Smooth muscle cell (in vitro differentiated cells): ENCODE measurements at regions not wholly inside any gene's neighbourhood (a gene's known extent, or its start where the extent isn't known, plus 50 kb on each side); places are given as distances from the start of the nearest gene placed in this dataset.

Experiments
- DNase-seq: peaks from one replicate; lab custom pipeline; 2025; ENCODE audit not compliant: unreplicated experiment; lab: John Stamatoyannopoulos, UW
- H2AFZ ChIP-seq: fragments of 200-600 bp; sonication (generic); 2 replicates; pipeline ENCODE4 v1.6.0; 2016; ENCODE audit warnings: antibody characterized with exemption, low read depth, mild to moderate bottlenecking
- H3F3A ChIP-seq: fragments of 200-600 bp; sonication (generic); 2 replicates; pipeline ENCODE4 v1.6.0; 2017; ENCODE audit warnings: antibody characterized with exemption, low read depth
- H3K27ac ChIP-seq: fragments of 200-600 bp; sonication (generic); 2 replicates; pipeline ENCODE4 v1.5.1; 2016; ENCODE audit warnings: low read depth, mild to moderate bottlenecking
- H3K27me3 ChIP-seq: fragments of 200-600 bp; sonication (generic); 2 replicates; pipeline ENCODE4 v1.6.1; 2016; ENCODE audit warnings: low read depth, mild to moderate bottlenecking
- H3K36me3 ChIP-seq: fragments of 200-600 bp; sonication (generic); 2 replicates; pipeline ENCODE4 v1.5.1; 2016; ENCODE audit warnings: low read depth
- H3K4me1 ChIP-seq: fragments of 200-600 bp; sonication (generic); 2 replicates; pipeline ENCODE4 v1.5.1; 2016; ENCODE audit warnings: low read depth
- H3K4me2 ChIP-seq: fragments of 200-600 bp; sonication (generic); 2 replicates; pipeline ENCODE4 v1.6.0; 2016; ENCODE audit warnings: mild to moderate bottlenecking
- H3K4me3 ChIP-seq: fragments of 200-600 bp; sonication (generic); 2 replicates; pipeline ENCODE4 v1.5.1; 2016; ENCODE audit warnings: mild to moderate bottlenecking
- H3K79me2 ChIP-seq: fragments of 200-600 bp; sonication (generic); 2 replicates; pipeline ENCODE4 v1.6.0; 2016; ENCODE audit warnings: low read depth, mild to moderate bottlenecking
- H3K9ac ChIP-seq: fragments of 200-600 bp; sonication (generic); 2 replicates; pipeline ENCODE4 v1.6.0; 2016; ENCODE audit warnings: low read depth
- H3K9me3 ChIP-seq: fragments of 200-600 bp; sonication (generic); replicated peaks from 2 replicates; pipeline ENCODE4 v1.5.1; 2016; ENCODE audit warnings: low read depth
- H4K20me1 ChIP-seq: fragments of 200-600 bp; sonication (generic); 2 replicates; pipeline ENCODE4 v1.6.0; 2016; ENCODE audit warnings: low read depth
- WGBS: methylation state at CpG from one replicate; pipeline ENCODE4 v1.1.7; 2016; ENCODE audit warnings: low lambda C conversion rate; 5-methylcytosine and 5-hydroxymethylcytosine counted together
- TF ChIP-seq, protein P1 (sequence below): fragments of 200-600 bp; sonication (generic); IDR thresholded peaks from 2 replicates; pipeline ENCODE4 v1.5.1; 2017; ENCODE audit warnings: borderline replicate concordance, mild to moderate bottlenecking, antibody characterized with exemption; ENCODE audit not compliant: insufficient read depth, poor library complexity, severe bottlenecking

DNA sequence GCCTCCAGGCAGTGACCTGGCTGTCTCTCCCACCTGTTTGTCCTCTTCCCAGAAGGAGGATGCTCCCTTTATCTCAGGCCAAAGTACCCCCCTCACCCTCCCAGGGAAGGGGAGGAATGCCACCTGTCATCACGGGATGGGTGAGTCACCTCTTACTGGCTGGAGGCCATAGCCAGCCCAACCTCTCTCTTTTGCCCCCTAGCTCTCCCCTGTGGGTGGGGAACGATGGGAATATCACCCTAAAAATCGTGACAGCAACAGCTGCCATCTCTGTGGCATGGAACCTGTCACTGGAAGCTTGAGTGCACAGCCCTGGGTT lies 137.5 kb upstream of the PTPN1 start:
- H3K4me3 ChIP-seq = no peak overlapping the region
- H3K27me3 ChIP-seq = no peaks in the 10 kb centered on the region
- H4K20me1 ChIP-seq = no peaks in the 10 kb centered on the region
- no peaks in the 10 kb centered on the region for H3K79me2 ChIP-seq
- no peak overlapping the region for H2AFZ ChIP-seq
- no peak overlapping the region for H3K27ac ChIP-seq
- no peaks in the 10 kb centered on the region for H3K36me3 ChIP-seq
- TF ChIP-seq, protein P1, sequence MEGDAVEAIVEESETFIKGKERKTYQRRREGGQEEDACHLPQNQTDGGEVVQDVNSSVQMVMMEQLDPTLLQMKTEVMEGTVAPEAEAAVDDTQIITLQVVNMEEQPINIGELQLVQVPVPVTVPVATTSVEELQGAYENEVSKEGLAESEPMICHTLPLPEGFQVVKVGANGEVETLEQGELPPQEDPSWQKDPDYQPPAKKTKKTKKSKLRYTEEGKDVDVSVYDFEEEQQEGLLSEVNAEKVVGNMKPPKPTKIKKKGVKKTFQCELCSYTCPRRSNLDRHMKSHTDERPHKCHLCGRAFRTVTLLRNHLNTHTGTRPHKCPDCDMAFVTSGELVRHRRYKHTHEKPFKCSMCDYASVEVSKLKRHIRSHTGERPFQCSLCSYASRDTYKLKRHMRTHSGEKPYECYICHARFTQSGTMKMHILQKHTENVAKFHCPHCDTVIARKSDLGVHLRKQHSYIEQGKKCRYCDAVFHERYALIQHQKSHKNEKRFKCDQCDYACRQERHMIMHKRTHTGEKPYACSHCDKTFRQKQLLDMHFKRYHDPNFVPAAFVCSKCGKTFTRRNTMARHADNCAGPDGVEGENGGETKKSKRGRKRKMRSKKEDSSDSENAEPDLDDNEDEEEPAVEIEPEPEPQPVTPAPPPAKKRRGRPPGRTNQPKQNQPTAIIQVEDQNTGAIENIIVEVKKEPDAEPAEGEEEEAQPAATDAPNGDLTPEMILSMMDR = no peak
- H3K4me2 ChIP-seq = no peak overlapping the region
- H3K9me3 ChIP-seq = no peaks in the 10 kb centered on the region
- H3K4me1 ChIP-seq = no peaks in the 10 kb centered on the region
- H3K9ac ChIP-seq = no peak overlapping the region
- WGBS = 49% methylated on average over 3 of the region's 3 CpGs
- DNase-seq = no peak
- no peaks in the 10 kb centered on the region for H3F3A ChIP-seq

DNA sequence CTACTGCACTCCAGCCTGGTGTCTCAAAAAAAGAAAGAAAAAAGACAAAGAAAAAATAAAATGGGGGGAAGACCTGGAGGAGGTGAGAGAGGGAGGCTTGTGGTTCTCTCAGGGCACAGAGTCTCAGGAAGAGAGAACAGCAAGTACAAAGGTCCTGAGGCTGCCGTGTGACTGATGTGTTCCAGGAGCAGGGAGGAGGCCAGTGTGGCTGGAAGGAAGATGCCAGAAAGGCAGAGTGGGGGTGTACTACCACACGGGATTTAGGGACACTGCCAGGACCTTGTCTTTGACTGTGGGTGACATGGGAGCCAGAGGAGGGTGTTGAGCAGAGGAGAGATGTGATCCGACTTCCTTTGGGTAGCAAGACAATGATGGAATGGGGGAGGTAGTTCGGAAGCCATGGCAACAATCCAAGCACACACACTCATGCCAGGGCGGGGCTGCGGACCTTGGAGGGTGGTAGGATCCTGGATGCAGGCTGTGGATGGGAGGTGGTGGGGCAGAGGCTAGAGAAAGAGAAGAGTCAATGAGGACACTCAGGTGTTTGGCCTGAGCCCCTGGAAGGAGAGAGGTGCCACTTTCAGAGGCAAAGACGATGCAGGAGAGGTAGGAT lies 136.4 kb upstream of the PTPN1 start:
- WGBS = 82% methylated on average over 7 of the region's 7 CpGs
- H3F3A ChIP-seq = no peaks in the 10 kb centered on the region

DNA sequence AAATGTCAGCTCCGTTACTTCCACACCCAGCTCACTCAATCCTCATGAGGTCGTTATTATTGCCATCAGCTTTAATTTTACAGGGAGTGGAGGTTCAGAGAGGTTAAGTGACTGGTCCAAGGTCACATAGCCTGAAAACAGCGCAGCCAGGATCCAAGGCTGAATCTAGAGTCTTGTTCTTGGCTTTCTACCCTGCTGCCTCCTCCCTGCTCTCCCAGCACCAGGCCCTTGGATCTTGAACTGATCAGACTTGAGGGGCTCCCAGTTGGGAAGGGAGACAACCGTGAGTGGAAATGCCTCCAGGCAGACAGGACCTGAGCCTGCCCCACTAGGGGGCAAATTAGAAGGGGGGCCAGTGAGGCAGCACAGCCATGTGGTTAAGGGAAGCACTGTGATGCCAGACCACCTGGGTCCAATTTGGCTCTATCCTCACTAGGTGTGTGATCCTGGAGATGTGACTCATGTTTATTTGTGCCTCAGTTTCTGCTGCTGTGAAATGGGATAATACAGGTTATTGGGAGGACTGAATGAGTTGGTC lies 135.6 kb upstream of the PTPN1 start:
- no peaks in the 10 kb centered on the region for H3K79me2 ChIP-seq
- H2AFZ ChIP-seq = no peak overlapping the region
- no peaks in the 10 kb centered on the region for H3K9me3 ChIP-seq
- H3F3A ChIP-seq = no peaks in the 10 kb centered on the region
- no peak overlapping the region for H3K27ac ChIP-seq
- H3K4me1 ChIP-seq = no peaks in the 10 kb centered on the region
- no peak overlapping the region for H3K4me2 ChIP-seq
- DNase-seq = no peak
- H3K9ac ChIP-seq = no peak overlapping the region
- H3K36me3 ChIP-seq = no peaks in the 10 kb centered on the region
- TF ChIP-seq, protein P1 = no peak
- 83% methylated on average over 4 of the region's 4 CpGs for WGBS
- H4K20me1 ChIP-seq = no peaks in the 10 kb centered on the region
- no peak overlapping the region for H3K4me3 ChIP-seq
- H3K27me3 ChIP-seq = no peaks in the 10 kb centered on the region

More for the DNA sequence above, 136.4 kb upstream of the PTPN1 start:
- H3K79me2 ChIP-seq = no peaks in the 10 kb centered on the region
- TF ChIP-seq, protein P1 = no peak
- DNase-seq = no peak
- no peaks in the 10 kb centered on the region for H3K27me3 ChIP-seq
- H3K4me1 ChIP-seq = no peaks in the 10 kb centered on the region
- no peak overlapping the region for H3K4me2 ChIP-seq
- no peaks in the 10 kb centered on the region for H4K20me1 ChIP-seq
- no peaks in the 10 kb centered on the region for H3K9me3 ChIP-seq
- no peak overlapping the region for H3K4me3 ChIP-seq
- H3K9ac ChIP-seq = no peak overlapping the region
- H3K36me3 ChIP-seq = no peaks in the 10 kb centered on the region
- no peak overlapping the region for H3K27ac ChIP-seq
- H2AFZ ChIP-seq = no peak overlapping the region
